Central memory CD4-positive, alpha-beta T cell (primary cell): ENCODE measurements at regions not wholly inside any gene's neighbourhood (a gene's known extent, or its start where the extent isn't known, plus 50 kb on each side); places are given as distances from the start of the nearest gene placed in this dataset.
A peak's percentile ranks its signal among the peaks of the same experiment; 100 is the strongest.

Experiments used
- DNase-seq: peaks from one replicate; pipeline ENCODE4 v3.0.0; 2022

DNA sequence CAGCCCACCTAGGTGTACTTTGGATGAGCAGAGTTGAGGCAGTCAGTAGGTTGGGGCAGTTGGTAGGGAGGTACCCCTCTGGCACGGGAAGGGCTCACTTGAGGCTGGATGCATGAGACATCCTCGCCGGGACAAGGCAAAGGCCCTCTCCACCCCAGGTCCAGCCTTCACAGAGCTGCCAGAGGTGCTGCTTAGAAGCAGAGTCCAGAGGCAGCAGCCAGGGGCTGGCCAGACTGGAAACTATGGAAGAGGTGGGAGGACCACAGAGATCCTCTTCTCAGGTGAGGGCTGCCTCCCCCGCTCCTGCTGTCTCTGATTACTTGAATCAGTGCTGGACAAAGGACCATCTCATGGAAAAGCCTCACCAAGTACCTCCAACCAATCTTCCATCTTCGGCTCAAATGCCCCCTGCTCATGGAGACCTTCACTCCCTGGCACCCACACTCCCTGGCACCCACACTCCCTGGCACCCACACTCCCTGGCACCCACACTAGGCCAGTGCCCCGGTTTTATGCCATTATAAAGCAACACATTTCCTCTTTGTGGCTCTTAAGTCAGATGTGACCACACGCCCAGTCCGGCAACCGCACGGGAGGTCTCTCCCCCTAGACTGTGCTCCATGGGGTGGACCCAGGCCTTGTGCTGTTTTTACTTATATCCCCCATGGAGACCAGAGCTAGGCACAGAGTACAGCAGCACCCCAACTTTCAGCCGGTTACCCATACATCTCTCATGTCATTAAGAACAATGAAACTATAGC lies 100.1 kb downstream of the YTHDF1 start:
- DNase-seq: no peak

DNA sequence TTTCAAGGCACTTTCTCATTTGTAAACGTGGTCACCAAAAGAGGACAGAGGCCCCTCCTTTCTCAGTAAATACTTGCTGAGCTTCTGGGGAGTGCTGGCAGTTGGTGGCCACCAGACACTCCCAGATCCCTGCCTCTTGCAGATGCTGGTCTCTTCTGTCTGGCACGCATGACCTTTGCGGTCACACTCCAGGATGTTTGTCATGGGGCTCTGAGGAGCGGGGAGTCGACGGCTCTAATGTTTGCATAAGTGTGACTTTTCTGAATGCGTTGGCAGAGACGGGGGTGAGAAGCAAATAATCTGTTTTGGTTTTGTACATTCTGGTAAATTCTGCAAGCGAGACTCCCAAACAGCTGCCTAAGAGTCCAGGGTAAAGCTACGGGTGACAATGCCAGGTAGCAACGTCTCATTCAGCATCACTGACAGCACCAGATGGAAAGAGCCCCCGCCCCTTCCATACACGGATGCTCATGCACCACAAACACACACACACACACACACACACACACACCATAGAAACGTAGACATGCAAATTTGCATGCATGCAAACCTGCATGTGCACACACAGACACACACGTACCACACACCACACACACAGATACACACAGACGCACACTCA lies 101.1 kb downstream of the YTHDF1 start:
- DNase-seq: no peak

GRCh38 chr20:63114006-63114692 lies 101.8 kb downstream of the YTHDF1 start:
- no peak for DNase-seq

GRCh38 chr20:63112491-63113219 lies 103.3 kb downstream of the YTHDF1 start:
- no peak for DNase-seq

DNA sequence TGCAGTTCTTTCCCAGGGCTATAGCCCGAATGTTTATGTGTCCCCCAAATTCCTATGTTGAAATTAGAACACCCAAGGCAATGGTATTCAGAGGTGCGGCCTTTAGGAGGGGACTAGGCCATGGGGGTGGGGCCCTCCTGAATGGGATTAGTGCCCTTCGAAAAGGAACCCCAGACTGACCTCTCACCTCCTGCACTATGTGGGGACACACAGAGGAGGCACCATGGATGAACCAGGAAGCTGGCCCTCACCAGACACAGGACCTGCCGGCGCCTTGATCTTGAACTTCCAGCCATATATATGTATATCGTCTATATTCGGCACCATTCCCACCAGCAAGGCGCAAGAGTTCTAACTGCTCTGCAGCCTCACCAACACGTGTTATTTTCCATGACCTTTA lies 101.5 kb upstream of the BHLHE23 start:
- DNase-seq: no peak

- no peak for DNase-seq
Observed at GRCh38 chr20:63107449-63108200, 100.9 kb upstream of the BHLHE23 start.

DNA sequence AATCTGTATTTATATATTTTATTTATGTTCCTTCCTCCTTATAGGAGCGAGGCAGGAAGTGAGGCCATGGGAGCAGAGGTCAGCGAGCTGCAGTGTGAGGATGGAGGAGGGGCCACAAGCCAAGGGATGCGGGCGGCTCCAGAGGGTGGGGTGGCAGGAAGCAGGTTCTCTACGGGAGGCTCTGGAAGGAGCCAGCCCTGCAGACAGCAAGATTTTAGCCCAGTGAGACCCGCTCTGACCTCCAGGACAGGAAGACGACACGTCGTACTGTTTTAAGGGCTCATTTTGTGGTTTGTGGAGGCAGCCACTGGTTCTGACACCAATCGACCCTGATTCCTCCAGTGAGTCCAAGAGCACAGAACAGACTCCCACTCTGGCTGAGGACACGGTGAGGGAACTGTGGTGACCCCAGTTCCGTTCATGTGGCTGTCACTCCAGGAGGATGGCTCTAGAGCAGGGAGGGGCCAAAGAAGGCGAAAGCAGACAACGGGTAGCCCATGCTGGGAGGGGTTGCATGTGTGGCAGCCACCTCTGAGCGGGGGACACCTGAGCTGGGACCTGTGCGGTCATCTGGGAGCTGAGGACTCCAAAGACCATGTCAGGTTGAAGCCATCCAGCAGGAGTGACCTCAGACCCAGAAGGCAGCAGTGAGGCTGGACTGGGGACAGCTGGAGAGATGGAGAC lies 100.1 kb upstream of the BHLHE23 start:
- no peak for DNase-seq

DNA sequence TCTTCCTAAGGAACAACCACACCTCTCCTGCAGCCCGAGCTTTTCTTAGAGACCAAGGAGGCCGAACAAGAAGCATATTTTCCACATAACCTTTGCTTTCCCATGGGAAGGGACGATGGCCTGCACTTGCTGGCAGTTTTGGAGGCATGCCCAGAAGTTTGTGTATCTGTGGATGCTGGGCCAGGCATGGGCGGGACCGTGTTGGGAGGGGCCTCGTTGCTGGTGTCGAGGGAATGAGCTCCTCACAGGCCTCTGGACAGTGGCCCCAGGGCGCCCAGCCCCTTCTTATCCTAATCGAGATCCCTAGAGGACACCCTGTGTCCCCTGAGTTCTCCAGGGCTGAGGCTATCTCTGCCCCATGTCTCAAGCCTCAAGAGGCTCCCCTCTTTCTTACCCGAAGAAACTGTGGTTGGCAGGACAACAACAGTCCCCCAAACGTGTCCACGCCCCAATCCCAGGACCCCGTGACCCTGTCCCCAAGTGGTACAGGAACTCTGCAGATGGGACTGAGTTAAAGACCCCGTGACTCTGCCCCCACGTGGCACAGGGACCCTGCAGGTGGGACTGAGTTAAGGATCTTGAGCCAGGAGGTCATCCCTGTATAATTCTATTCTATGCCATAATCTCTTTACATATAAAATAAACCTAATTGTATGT lies 99.5 kb upstream of the BHLHE23 start:
- DNase-seq: no peak

- no peak for DNase-seq
Observed at GRCh38 chr20:63105211-63106107, 98.7 kb upstream of the BHLHE23 start.

GRCh38 chr20:63104312-63105181 lies 97.8 kb upstream of the BHLHE23 start:
- DNase-seq: no peak

GRCh38 chr20:63103402-63104311 lies 96.9 kb upstream of the BHLHE23 start:
- peak; percentile 25 for DNase-seq

GRCh38 chr20:63102721-63103375 lies 96.1 kb upstream of the BHLHE23 start:
- DNase-seq: peak; percentile 71

- DNase-seq: peak; percentile 78
Observed at GRCh38 chr20:63101781-63102720, 95.3 kb upstream of the BHLHE23 start.

- DNase-seq: no peak
Observed at GRCh38 chr20:63100926-63101699, 94.3 kb upstream of the BHLHE23 start.

DNA sequence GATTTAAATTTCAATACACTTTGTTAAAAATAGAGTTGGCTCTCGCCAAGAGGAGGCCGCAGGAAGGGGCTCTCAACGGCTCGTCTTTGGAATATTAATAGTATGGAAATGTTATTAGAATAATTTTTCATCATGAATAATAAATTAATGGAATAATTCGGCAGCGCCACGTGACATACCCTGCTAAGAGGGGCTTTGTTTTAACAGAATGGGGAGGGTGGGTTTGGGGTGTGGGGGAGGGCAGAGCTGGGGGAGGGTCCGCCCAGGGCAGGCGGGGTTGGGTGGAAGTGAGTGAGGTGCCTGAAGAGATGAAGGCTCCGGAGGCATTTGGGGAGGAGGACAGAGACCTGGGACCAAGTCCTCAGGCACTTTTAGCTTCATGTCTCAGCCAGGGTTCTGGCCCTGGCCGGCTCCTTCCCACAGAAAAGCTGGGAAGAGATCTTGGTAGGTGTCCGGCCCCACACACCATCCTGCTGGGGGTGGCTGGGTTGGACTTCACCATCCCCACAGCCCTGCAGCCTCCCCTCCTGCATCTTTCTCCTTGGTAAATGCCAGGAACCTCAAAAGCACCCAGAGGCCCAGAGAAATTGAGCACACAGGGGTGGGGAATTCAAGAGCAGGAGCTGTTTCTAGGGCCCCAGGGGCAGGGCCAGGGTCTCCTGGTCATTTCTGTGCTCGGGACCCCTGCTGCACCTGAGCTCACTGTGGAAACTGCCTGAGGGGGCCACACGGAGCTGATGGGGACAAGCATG lies 93.6 kb upstream of the BHLHE23 start:
- DNase-seq: no peak
